C4-2B (cell line): ENCODE measurements at regions not wholly inside any gene's neighbourhood (a gene's known extent, or its start where the extent isn't known, plus 50 kb on each side); places are given as distances from the start of the nearest gene placed in this dataset.

ENCODE experiments used
- CTCF ChIP-seq: fragments of 450-650 bp; conservative IDR thresholded peaks from 2 replicates; pipeline ENCODE4 v1.5.1; 2017; ENCODE audit warnings: mild to moderate bottlenecking
- ZFX ChIP-seq: fragments of 450-650 bp; IDR thresholded peaks from 2 replicates; pipeline ENCODE4 v1.6.1; 2017

DNA sequence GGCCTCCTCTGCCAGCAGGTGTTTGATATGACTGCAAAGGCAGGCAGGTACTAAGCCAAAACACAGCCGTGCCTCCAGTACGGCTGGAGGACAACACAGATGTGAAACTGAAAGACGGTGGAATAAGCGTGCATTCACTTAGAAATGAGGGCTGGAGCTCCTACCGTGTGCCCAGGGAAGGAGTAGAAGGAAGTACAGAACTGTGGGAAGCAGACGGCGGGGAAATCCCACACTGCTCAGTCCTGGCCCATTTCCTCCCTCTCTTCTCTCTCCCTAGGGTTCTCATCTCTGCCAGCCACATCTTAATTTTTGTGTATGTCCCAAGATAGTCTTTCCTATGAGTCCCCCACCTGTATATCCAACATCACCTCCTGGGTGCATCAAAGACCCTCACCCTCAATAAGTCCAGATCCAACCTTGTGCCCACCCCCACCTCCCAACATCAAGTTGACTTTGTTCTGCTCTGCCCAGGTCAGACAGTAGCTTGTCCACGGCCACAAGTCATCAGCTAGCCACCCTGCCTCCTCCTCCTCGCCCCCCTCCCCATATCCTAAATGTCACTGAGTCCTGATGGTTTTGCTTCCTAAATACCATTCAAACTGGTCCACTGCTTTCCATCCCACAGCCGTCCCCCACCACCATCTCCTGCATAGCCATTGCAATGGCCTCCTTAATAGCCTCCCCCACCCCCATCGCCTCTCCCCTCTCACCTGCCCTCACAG lies 77.1 kb upstream of the RPL38 start:
- TF ChIP-seq CTCF (no peak), ZFX (no peak)
